ENCODE measurements at regions not wholly inside any gene's neighbourhood (a gene's known extent, or its start where the extent isn't known, plus 50 kb on each side); places are given as distances from the start of the nearest gene placed in this dataset.
"Not testable (repeated sequence)": the region's sequence is repeated elsewhere in the genome, so short reads cannot be mapped to it uniquely, and the experiment has no call there.

- no peak for DNase-seq (ENCODE audit: low read depth in 2 of 2)
- no peak overlapping the region for H3K4me3 ChIP-seq (replicated peaks in 1 of 2; ENCODE audit: low read depth in 2 of 2, low read length in 2 of 2)
- TF ChIP-seq, protein P1, sequence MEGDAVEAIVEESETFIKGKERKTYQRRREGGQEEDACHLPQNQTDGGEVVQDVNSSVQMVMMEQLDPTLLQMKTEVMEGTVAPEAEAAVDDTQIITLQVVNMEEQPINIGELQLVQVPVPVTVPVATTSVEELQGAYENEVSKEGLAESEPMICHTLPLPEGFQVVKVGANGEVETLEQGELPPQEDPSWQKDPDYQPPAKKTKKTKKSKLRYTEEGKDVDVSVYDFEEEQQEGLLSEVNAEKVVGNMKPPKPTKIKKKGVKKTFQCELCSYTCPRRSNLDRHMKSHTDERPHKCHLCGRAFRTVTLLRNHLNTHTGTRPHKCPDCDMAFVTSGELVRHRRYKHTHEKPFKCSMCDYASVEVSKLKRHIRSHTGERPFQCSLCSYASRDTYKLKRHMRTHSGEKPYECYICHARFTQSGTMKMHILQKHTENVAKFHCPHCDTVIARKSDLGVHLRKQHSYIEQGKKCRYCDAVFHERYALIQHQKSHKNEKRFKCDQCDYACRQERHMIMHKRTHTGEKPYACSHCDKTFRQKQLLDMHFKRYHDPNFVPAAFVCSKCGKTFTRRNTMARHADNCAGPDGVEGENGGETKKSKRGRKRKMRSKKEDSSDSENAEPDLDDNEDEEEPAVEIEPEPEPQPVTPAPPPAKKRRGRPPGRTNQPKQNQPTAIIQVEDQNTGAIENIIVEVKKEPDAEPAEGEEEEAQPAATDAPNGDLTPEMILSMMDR (IDR thresholded peaks at IDR 0.05; ENCODE audit: low read depth, low read length): no peak
Observed at GRCh38 chr13:54611390-54611789, 1582.8 kb downstream of the OLFM4 start.

GRCh38 chr13:54614726-54615125, 1586.1 kb downstream of the OLFM4 start:
- H3K4me3 ChIP-seq (replicated peaks in 1 of 2; ENCODE audit: low read depth in 2 of 2, low read length in 2 of 2): no peak overlapping the region
- TF ChIP-seq, protein P1 (IDR thresholded peaks at IDR 0.05; ENCODE audit: low read depth, low read length): no peak
- no peak for DNase-seq (ENCODE audit: low read depth in 2 of 2)

DNA sequence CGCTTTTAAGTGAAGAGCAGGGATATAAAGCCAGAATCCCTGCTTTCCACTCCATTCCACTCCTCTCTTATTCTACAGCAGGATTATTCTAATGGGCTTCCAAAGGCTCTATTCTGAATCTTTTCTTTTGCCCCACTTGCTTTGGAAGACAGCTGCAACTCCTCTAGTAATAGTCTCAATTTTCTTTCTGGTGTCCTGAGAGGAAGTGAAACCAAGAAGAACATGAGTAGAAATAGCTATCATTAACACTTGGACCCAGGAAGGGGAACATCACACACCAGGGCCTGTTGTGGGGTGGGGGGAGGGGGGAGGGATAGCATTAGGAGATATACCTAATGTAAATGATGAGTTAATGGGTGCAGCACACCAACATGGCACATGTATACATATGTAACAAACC, 1597.9 kb downstream of the OLFM4 start:
- DNase-seq (ENCODE audit: low read depth in 2 of 2); H3K4me3 ChIP-seq (replicated peaks in 1 of 2; ENCODE audit: low read depth in 2 of 2, low read length in 2 of 2): not testable (repeated sequence)

GRCh38 chr13:54627646-54628372, 1599.2 kb downstream of the OLFM4 start:
- TF ChIP-seq, protein P1 (IDR thresholded peaks at IDR 0.05; ENCODE audit: low read depth, low read length): no peak
- no peak for DNase-seq (ENCODE audit: low read depth in 2 of 2)
- no peak overlapping the region for H3K4me3 ChIP-seq (replicated peaks in 1 of 2; ENCODE audit: low read depth in 2 of 2, low read length in 2 of 2)

GRCh38 chr13:54628383-54628782, 1599.8 kb downstream of the OLFM4 start:
- no peak overlapping the region for H3K4me3 ChIP-seq (replicated peaks in 1 of 2; ENCODE audit: low read depth in 2 of 2, low read length in 2 of 2)
- TF ChIP-seq, protein P1 (IDR thresholded peaks at IDR 0.05; ENCODE audit: low read depth, low read length): no peak
- no peak for DNase-seq (ENCODE audit: low read depth in 2 of 2)

DNA sequence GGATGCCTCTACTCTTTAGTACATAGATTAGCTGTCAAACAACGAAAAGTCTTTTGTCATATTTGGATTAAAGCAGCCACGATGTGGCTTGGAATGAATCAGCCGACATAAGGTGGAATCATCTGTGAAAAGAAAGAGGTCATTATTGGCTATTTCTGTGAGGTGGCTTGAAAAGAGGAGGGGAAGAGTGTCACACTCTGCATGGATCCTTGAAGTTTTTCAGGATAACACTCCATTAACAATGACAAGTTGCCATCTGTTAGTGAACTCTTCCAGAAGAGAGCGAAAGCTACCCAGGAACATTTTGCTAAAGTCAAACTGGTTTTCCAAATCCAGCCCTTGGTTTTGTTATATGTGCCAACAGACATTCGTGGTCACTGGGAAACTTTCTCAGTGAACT, 1604.8 kb downstream of the OLFM4 start:
- no peak overlapping the region for H3K4me3 ChIP-seq (replicated peaks in 1 of 2; ENCODE audit: low read depth in 2 of 2, low read length in 2 of 2)
- no peak for DNase-seq (ENCODE audit: low read depth in 2 of 2)
- TF ChIP-seq, protein P1 (IDR thresholded peaks at IDR 0.05; ENCODE audit: low read depth, low read length): no peak

DNA sequence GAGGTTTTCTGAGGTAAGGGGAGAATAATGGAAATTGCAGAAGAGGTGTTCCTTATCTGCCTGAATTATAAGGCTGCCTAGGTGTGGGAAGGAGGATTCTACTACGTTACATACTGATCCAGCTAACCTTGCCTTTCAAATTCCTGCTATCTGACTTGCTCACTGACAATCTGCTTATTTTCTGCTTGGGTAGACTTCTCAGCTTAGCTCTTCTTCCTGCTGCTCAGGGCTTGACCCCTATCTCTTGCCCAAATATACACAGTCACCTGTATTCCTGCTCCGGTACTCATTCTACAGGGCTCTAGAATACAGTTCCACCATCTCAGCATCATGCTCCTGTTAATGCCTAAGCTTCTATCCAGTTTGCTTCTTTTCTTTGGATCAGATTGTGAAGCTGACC, 1607.6 kb downstream of the OLFM4 start:
- no peak overlapping the region for H3K4me3 ChIP-seq (replicated peaks in 1 of 2; ENCODE audit: low read depth in 2 of 2, low read length in 2 of 2)
- no peak for DNase-seq (ENCODE audit: low read depth in 2 of 2)
- TF ChIP-seq, protein P1 (IDR thresholded peaks at IDR 0.05; ENCODE audit: low read depth, low read length): no peak

Data from cardiac fibroblast (primary cell).